ENCODE measurements at regions not wholly inside any gene's neighbourhood (a gene's known extent, or its start where the extent isn't known, plus 50 kb on each side); places are given as distances from the start of the nearest gene placed in this dataset.

GRCh38 chr2:160752475-160753330 is 259.1 kb upstream of the RBMS1 start:
- in situ Hi-C loops (cut with HindIII; ENCODE audit: low pct_unique_long_range_greater_than_20kb, low sequenced_read_pairs) (no loop called here), intact Hi-C loops (cut with micrococcal nuclease; ENCODE audit: unreplicated experiment) (no loop called here)
- H3K36me3 ChIP-seq (ENCODE audit: control insufficient read depth, insufficient read depth, low read length) = no peaks in the 10 kb centered on the region
- no peak overlapping the region for H3K27ac ChIP-seq (ENCODE audit: low read length)
- ChIA-PET POLR2A (interaction anchor here (0.7 kb wide), 1 partner anchor 275 kb away, joined by 3 read pairs; no protein-coding TSS in a partner anchor), CTCF (no interaction called here)
- DNase-seq (ENCODE audit: low read depth, low spot score) = no peak
- peaks cover 4% of the 10 kb centered on the region; the same call in 1 of the 2 replicates for H3K9me3 ChIP-seq (ENCODE audit: control insufficient read depth, insufficient read depth, low read depth, low read length)
- H3K4me3 ChIP-seq (ENCODE audit: low read depth in 2 of 2, low read length in 2 of 2) = no peak overlapping the region
- ATAC-seq = no peak
- no TSS peak for BruUV-seq (replicated peaks)
- TF ChIP-seq SIN3A (IDR thresholded peaks at IDR 0.05; ENCODE audit: borderline replicate concordance, insufficient read depth, low read depth, low read length) = no peak
- TF ChIP-seq, protein P1, sequence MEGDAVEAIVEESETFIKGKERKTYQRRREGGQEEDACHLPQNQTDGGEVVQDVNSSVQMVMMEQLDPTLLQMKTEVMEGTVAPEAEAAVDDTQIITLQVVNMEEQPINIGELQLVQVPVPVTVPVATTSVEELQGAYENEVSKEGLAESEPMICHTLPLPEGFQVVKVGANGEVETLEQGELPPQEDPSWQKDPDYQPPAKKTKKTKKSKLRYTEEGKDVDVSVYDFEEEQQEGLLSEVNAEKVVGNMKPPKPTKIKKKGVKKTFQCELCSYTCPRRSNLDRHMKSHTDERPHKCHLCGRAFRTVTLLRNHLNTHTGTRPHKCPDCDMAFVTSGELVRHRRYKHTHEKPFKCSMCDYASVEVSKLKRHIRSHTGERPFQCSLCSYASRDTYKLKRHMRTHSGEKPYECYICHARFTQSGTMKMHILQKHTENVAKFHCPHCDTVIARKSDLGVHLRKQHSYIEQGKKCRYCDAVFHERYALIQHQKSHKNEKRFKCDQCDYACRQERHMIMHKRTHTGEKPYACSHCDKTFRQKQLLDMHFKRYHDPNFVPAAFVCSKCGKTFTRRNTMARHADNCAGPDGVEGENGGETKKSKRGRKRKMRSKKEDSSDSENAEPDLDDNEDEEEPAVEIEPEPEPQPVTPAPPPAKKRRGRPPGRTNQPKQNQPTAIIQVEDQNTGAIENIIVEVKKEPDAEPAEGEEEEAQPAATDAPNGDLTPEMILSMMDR (IDR thresholded peaks at IDR 0.05) = no peak
- no peak for TF ChIP-seq POLR2AphosphoS5 (IDR thresholded peaks at IDR 0.05; ENCODE audit: low read depth, low read length)
- TF ChIP-seq REST (IDR thresholded peaks at IDR 0.05; ENCODE audit: insufficient read depth in 1 of 2, low read depth in 2 of 2, low read length in 1 of 2) = no peak
- TF ChIP-seq TCF7L2 (IDR thresholded peaks at IDR 0.05; ENCODE audit: low read depth, low read length) = no peak
- no peaks in the 10 kb centered on the region for H3K27me3 ChIP-seq (ENCODE audit: control insufficient read depth, insufficient read depth, low read length)
- H3K4me1 ChIP-seq (ENCODE audit: control insufficient read depth, insufficient read depth, low read length) = no peaks in the 10 kb centered on the region

DNA sequence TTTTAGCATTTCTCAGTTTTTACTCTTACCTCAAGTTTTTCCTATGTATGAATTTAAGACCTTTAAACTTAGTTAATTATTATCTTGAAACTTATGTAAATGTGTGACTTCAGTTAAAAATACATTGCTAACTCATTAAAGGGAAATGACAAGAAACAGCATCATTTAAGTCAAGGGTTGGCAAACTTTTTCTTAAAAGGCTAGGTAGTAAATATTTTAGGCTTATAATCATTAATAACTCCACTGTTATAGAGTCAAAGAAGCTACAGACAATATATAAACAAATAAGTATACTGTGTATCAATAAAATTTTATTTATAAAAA is 259.7 kb upstream of the RBMS1 start:
- Histone ChIP-seq H3K27ac (ENCODE audit: low read length) (no peak overlapping the region), H3K4me3 (ENCODE audit: low read depth in 2 of 2, low read length in 2 of 2) (no peak overlapping the region), H3K4me1 (ENCODE audit: control insufficient read depth, insufficient read depth, low read length) (no peaks in the 10 kb centered on the region), H3K27me3 (ENCODE audit: control insufficient read depth, insufficient read depth, low read length) (no peaks in the 10 kb centered on the region), H3K9me3 (ENCODE audit: control insufficient read depth, insufficient read depth, low read depth, low read length) (peaks cover 4% of the 10 kb centered on the region; the same call in 1 of the 2 replicates), H3K36me3 (ENCODE audit: control insufficient read depth, insufficient read depth, low read length) (no peaks in the 10 kb centered on the region)
- DNase-seq (ENCODE audit: low read depth, low spot score) (no peak), ATAC-seq (no peak)
- ChIA-PET POLR2A (no interaction called here), CTCF (no interaction called here)
- intact Hi-C loops (cut with micrococcal nuclease; ENCODE audit: unreplicated experiment) = no loop called here
- BruUV-seq (replicated peaks) = no TSS peak
- TF ChIP-seq POLR2AphosphoS5 (IDR thresholded peaks at IDR 0.05; ENCODE audit: low read depth, low read length) (no peak), REST (IDR thresholded peaks at IDR 0.05; ENCODE audit: insufficient read depth in 1 of 2, low read depth in 2 of 2, low read length in 1 of 2) (no peak), TCF7L2 (IDR thresholded peaks at IDR 0.05; ENCODE audit: low read depth, low read length) (no peak), SIN3A (IDR thresholded peaks at IDR 0.05; ENCODE audit: borderline replicate concordance, insufficient read depth, low read depth, low read length) (no peak)
- TF ChIP-seq, protein P1 (IDR thresholded peaks at IDR 0.05) = no peak
- in situ Hi-C loops (cut with HindIII; ENCODE audit: low pct_unique_long_range_greater_than_20kb, low sequenced_read_pairs) = no loop called here

Measured in Panc1 (cell line).